ENCODE measurements at regions not wholly inside any gene's neighbourhood (a gene's known extent, or its start where the extent isn't known, plus 50 kb on each side); places are given as distances from the start of the nearest gene placed in this dataset.

- Histone ChIP-seq H2BK120ac (ENCODE audit: low read depth, low read length, poor library complexity, severe bottlenecking) (no peak overlapping the region), H3K79me2 (ENCODE audit: insufficient read depth, low read length) (no peaks in the 10 kb centered on the region), H2BK5ac (ENCODE audit: insufficient read length, low read length) (no peak overlapping the region), H2BK15ac (ENCODE audit: low read depth, low read length) (no peak overlapping the region), H3T11ph (ENCODE audit: low read length) (no peak overlapping the region), H3K4me2 (ENCODE audit: insufficient read depth, insufficient read length, low read length) (no peak overlapping the region), H2BK12ac (ENCODE audit: insufficient read length, low read depth, low read length) (no peak overlapping the region), H3K14ac (ENCODE audit: insufficient read depth, low read length) (no peak overlapping the region), H3K79me1 (ENCODE audit: insufficient read depth, low read depth, low read length, poor library complexity, severe bottlenecking) (no peaks in the 10 kb centered on the region), H4K91ac (ENCODE audit: insufficient read length, low read depth, low read length) (no peak overlapping the region), H4K20me1 (ENCODE audit: control insufficient read depth, insufficient read depth, insufficient read length) (no peaks in the 10 kb centered on the region), H3K27ac (ENCODE audit: insufficient read length, low read depth, low read length) (no peak overlapping the region), H4K5ac (ENCODE audit: insufficient read length, low read depth, low read length) (no peak overlapping the region), H3K18ac (ENCODE audit: insufficient read length, low read depth, low read length) (no peak overlapping the region), H3K9me3 (ENCODE audit: control insufficient read depth, low read depth, low read length) (no peaks in the 10 kb centered on the region), H3K4me1 (ENCODE audit: insufficient read depth, low read length) (no peaks in the 10 kb centered on the region), H2AK5ac (ENCODE audit: insufficient read length, low read length) (no peak overlapping the region), H3K23ac (ENCODE audit: insufficient read length, low read depth, low read length) (no peak overlapping the region), H3K27me3 (ENCODE audit: insufficient read depth, low read length) (no peaks in the 10 kb centered on the region), H3K56ac (ENCODE audit: insufficient read length, low read depth, low read length) (no peak overlapping the region), H3K23me2 (ENCODE audit: insufficient read length, low read depth, low read length, poor library complexity, severe bottlenecking) (no peaks in the 10 kb centered on the region), H2BK20ac (ENCODE audit: low read depth, low read length, poor library complexity, severe bottlenecking) (no peak overlapping the region), H2AFZ (ENCODE audit: low read length) (no peak overlapping the region), H3K4ac (ENCODE audit: low read depth, low read length) (no peak overlapping the region), H4K8ac (replicated peaks; ENCODE audit: insufficient read length, low read depth, low read length) (no peak overlapping the region), H3K9ac (ENCODE audit: extremely low read depth, insufficient read length, low read length) (no peak overlapping the region)
- TF ChIP-seq CTCF (conservative IDR thresholded peaks at IDR 0.05) = no peak
- DNase-seq = no peak
- no CpG with 5 or more reads among the region's 1 CpG for WGBS (ENCODE audit: extremely low coverage, insufficient read length, low lambda C conversion rate)
- Mint-ChIP-seq H3K4me1 (peaks cover 0 to 4% of the 10 kb centered on the region in 2 experiments; a peak in 1 of 4 replicates), H3K36me3 (ENCODE audit: insufficient read depth in 1 of 3, low read depth in 3 of 3) (peaks cover 2 to 6% (median 3%) of the 10 kb centered on the region in 3 experiments; a peak in 3 of 7 replicates), H3K9me3 (no peaks in the 10 kb centered on the region), H3K27ac (no peak overlapping the region), H3K4me3 (no peak overlapping the region), H3K27me3 (ENCODE audit: low read depth) (no peaks in the 10 kb centered on the region)
Measured at GRCh38 chrX:98506907-98507306, 1623.2 kb downstream of the RPA4 start.

All from H9 (cell line).